Activated B cell treated with CpG ODN at 0.5 μM for 24 hours (primary cell): ENCODE measurements at regions not wholly inside any gene's neighbourhood (a gene's known extent, or its start where the extent isn't known, plus 50 kb on each side); places are given as distances from the start of the nearest gene placed in this dataset.

Source experiments
- ATAC-seq: fragments of 200-7000 bp; cut with Tn5 transposase; one replicate; pipeline ENCODE4 v1.10.0; 2021; ENCODE audit warnings: low read depth, mild to moderate bottlenecking, moderate library complexity
- CTCF ChIA-PET: fragments of 350-600 bp; sonication (Branson Sonifier 250); formaldehyde crosslinking; loops from one replicate; lab custom pipeline; 2021; ENCODE audit warnings: antibody characterized with exemption; lab: Charles Lee
- POLR2A ChIA-PET: fragments of 350-600 bp; sonication (Branson Sonifier 250); formaldehyde crosslinking; loops from one replicate; lab custom pipeline; 2021; ENCODE audit warnings: antibody characterized with exemption; lab: Charles Lee
- DNase-seq: peaks from one replicate; pipeline ENCODE4 v3.0.0; 2022
- H3K27ac Mint-ChIP-seq: one replicate; pipeline ENCODE4 v1.8.0; 2020; ENCODE audit warnings: mixed read lengths
- H3K27me3 Mint-ChIP-seq: one replicate; pipeline ENCODE4 v1.8.0; 2021; ENCODE audit warnings: mixed read lengths
- H3K36me3 Mint-ChIP-seq: one replicate; pipeline ENCODE4 v1.8.0; 2021; ENCODE audit warnings: low read depth, mixed read lengths
- H3K4me1 Mint-ChIP-seq: one replicate; pipeline ENCODE4 v1.8.0; 2021; ENCODE audit warnings: mixed read lengths
- H3K4me3 Mint-ChIP-seq: one replicate; pipeline ENCODE4 v1.8.0; 2020; ENCODE audit warnings: mild to moderate bottlenecking, mixed read lengths
- H3K9me3 Mint-ChIP-seq: one replicate; pipeline ENCODE4 v1.8.0; 2020; ENCODE audit warnings: mixed read lengths
- CTCF ChIP-seq: fragments of 200-600 bp; IDR thresholded peaks from one replicate; pipeline ENCODE4 v1.8.0; 2022; ENCODE audit warnings: antibody characterized with exemption, mild to moderate bottlenecking
- intact Hi-C: fragments of 100-400 bp; cut with micrococcal nuclease; formaldehyde crosslinking; loops from one replicate; pipeline ENCODE4 v1.15.1; 2024

GRCh38 chr14:39984323-39984722 lies 552.1 kb upstream of the FBXO33 start:
- no peaks in the 10 kb centered on the region for H3K9me3 Mint-ChIP-seq
- TF ChIP-seq CTCF, result no peak

DNA sequence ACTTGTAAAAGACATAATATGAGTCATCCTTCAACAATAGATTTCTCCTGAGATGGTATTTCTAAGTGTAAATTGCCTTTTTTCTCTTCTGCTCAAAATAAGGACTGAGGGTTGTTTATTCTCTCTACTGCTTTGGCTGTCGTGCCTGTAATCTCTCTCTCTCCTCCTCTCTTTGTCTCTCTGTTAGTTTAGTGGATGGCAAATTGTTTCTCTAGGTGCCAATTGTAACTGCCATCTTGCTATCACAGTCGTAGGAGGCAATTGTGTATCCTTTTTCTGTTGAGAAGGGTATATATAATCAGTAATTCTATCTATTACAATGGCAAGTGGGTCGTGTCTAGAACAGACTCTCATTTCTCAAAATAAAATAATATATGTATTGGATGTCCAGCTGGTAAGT lies 545.0 kb upstream of the FBXO33 start:
- ChIA-PET POLR2A (no interaction called here), CTCF (no interaction called here)
- H3K4me1 Mint-ChIP-seq, result no peaks in the 10 kb centered on the region
- no peaks in the 10 kb centered on the region for H3K36me3 Mint-ChIP-seq
- no peak overlapping the region for H3K4me3 Mint-ChIP-seq
- TF ChIP-seq CTCF, result no peak
- H3K9me3 Mint-ChIP-seq, result no peaks in the 10 kb centered on the region
- no peak overlapping the region for H3K27ac Mint-ChIP-seq
- no peak for ATAC-seq
- intact Hi-C loops, result no loop called here
- DNase-seq, result no peak
- H3K27me3 Mint-ChIP-seq, result no peaks in the 10 kb centered on the region

More at GRCh38 chr14:39984323-39984722, 552.1 kb upstream of the FBXO33 start:
- ATAC-seq (no peak), DNase-seq (no peak)
- H3K27ac Mint-ChIP-seq, result no peak overlapping the region
- H3K36me3 Mint-ChIP-seq, result no peaks in the 10 kb centered on the region
- intact Hi-C loops, result no loop called here
- no peaks in the 10 kb centered on the region for H3K4me1 Mint-ChIP-seq
- CTCF ChIA-PET, result no interaction called here
- no peaks in the 10 kb centered on the region for H3K27me3 Mint-ChIP-seq
- POLR2A ChIA-PET, result no interaction called here
- no peak overlapping the region for H3K4me3 Mint-ChIP-seq

GRCh38 chr14:39974036-39974435 lies 541.8 kb upstream of the FBXO33 start:
- H3K27ac Mint-ChIP-seq, result no peak overlapping the region
- no peak for ATAC-seq
- TF ChIP-seq CTCF, result no peak
- intact Hi-C loops, result no loop called here
- POLR2A ChIA-PET, result no interaction called here
- no peak overlapping the region for H3K4me3 Mint-ChIP-seq
- no peaks in the 10 kb centered on the region for H3K27me3 Mint-ChIP-seq
- no peaks in the 10 kb centered on the region for H3K9me3 Mint-ChIP-seq
- H3K4me1 Mint-ChIP-seq, result no peaks in the 10 kb centered on the region
- no peak for DNase-seq
- H3K36me3 Mint-ChIP-seq, result no peaks in the 10 kb centered on the region
- CTCF ChIA-PET, result no interaction called here

GRCh38 chr14:39972704-39973103 lies 540.5 kb upstream of the FBXO33 start:
- H3K36me3 Mint-ChIP-seq, result no peaks in the 10 kb centered on the region
- H3K27me3 Mint-ChIP-seq, result no peaks in the 10 kb centered on the region
- ChIA-PET CTCF (no interaction called here), POLR2A (no interaction called here)
- H3K4me1 Mint-ChIP-seq, result no peaks in the 10 kb centered on the region
- H3K4me3 Mint-ChIP-seq, result no peak overlapping the region
- DNase-seq, result no peak
- no peak for TF ChIP-seq CTCF
- no peak for ATAC-seq
- intact Hi-C loops, result no loop called here
- H3K9me3 Mint-ChIP-seq, result no peaks in the 10 kb centered on the region
- H3K27ac Mint-ChIP-seq, result no peak overlapping the region

- H3K4me1 Mint-ChIP-seq, result no peaks in the 10 kb centered on the region
- intact Hi-C loops, result no loop called here
- H3K27ac Mint-ChIP-seq, result no peak overlapping the region
- H3K27me3 Mint-ChIP-seq, result no peaks in the 10 kb centered on the region
- CTCF ChIA-PET, result no interaction called here
- no peak for TF ChIP-seq CTCF
- H3K4me3 Mint-ChIP-seq, result no peak overlapping the region
- POLR2A ChIA-PET, result no interaction called here
- no peaks in the 10 kb centered on the region for H3K36me3 Mint-ChIP-seq
- peaks cover 5% of the 10 kb centered on the region for H3K9me3 Mint-ChIP-seq
- no peak for DNase-seq
- ATAC-seq, result no peak
Observed at GRCh38 chr14:39967885-39968284, 535.7 kb upstream of the FBXO33 start.
